ENCODE measurements at regions not wholly inside any gene's neighbourhood (a gene's known extent, or its start where the extent isn't known, plus 50 kb on each side); places are given as distances from the start of the nearest gene placed in this dataset.

DNA sequence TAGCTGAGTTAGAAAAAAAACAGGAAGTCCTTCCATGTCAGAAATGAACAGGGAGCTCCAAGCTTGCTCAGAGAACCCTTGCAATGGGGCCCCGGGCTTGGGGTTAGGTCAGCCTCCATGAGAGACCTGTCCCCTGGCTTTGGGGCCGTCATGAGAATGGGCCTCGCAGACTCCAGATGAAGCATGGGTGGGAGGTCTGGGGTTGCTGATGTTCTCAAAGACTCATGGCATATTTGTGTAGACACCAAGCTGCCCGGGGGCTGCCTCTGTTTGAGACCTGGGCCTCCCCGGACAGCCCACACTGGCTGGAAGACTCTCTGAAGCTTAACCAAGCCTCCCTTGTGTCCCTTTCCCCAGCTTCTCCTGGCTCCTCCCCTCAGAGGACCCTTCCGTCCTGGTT, 186.3 kb downstream of the IRX2 start:
- TF ChIP-seq, protein P1, sequence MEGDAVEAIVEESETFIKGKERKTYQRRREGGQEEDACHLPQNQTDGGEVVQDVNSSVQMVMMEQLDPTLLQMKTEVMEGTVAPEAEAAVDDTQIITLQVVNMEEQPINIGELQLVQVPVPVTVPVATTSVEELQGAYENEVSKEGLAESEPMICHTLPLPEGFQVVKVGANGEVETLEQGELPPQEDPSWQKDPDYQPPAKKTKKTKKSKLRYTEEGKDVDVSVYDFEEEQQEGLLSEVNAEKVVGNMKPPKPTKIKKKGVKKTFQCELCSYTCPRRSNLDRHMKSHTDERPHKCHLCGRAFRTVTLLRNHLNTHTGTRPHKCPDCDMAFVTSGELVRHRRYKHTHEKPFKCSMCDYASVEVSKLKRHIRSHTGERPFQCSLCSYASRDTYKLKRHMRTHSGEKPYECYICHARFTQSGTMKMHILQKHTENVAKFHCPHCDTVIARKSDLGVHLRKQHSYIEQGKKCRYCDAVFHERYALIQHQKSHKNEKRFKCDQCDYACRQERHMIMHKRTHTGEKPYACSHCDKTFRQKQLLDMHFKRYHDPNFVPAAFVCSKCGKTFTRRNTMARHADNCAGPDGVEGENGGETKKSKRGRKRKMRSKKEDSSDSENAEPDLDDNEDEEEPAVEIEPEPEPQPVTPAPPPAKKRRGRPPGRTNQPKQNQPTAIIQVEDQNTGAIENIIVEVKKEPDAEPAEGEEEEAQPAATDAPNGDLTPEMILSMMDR (IDR thresholded peaks at IDR 0.05) = no peak
- no peak for TF ChIP-seq POLR2A (IDR thresholded peaks at IDR 0.05)

Data from lower leg skin (tissue), 3 donors.